Right lobe of liver (tissue), 6 donors: ENCODE measurements at regions not wholly inside any gene's neighbourhood (a gene's known extent, or its start where the extent isn't known, plus 50 kb on each side); places are given as distances from the start of the nearest gene placed in this dataset.

Experiments
- ATAC-seq, 4 donors: fragments of 200-7000 bp; cut with Tn5 transposase; one replicate each; pipeline ENCODE4 v1.9.1; 2020; ENCODE audit warnings: mild to moderate bottlenecking in 4 of 4, moderate library complexity in 4 of 4
- DNase-seq, 3 donors: peaks; one replicate each; pipeline ENCODE4 v3.0.0-alpha.2; 2020
- H3K27ac ChIP-seq, 3 donors: fragments of 200-600 bp; one replicate each; pipeline ENCODE4 v1.8.0; 2022
- H3K27me3 ChIP-seq, 2 donors: fragments of 200-600 bp; one replicate each; pipeline ENCODE4 v1.8.0; 2022
- H3K36me3 ChIP-seq, 4 donors: fragments of 200-600 bp; sonication (generic) in 1 of 4; one replicate each; pipeline versions ENCODE4 v1.5.1 to v1.8.0; 2017 to 2022; ENCODE audit warnings: control low read depth in 1 of 4
- H3K4me1 ChIP-seq, 4 donors: fragments of 200-600 bp; sonication (generic) in 1 of 4; one replicate each; pipeline versions ENCODE4 v1.5.1 to v1.8.0; 2017 to 2022; ENCODE audit warnings: control low read depth in 1 of 4
- H3K4me3 ChIP-seq, 3 donors: fragments of 200-600 bp; one replicate each; pipeline ENCODE4 v1.8.0; 2022
- H3K9me3 ChIP-seq, 4 donors: fragments of 200-600 bp; sonication (generic) in 1 of 4; one replicate each; pipeline versions ENCODE4 v1.5.1 to v1.8.0; 2017 to 2022; ENCODE audit warnings: control low read depth in 1 of 4
- POLR2A ChIP-seq: fragments of 450-650 bp; IDR thresholded peaks from one replicate; pipeline ENCODE4 v1.6.1; 2017; ENCODE audit warnings: antibody characterized with exemption, mild to moderate bottlenecking
- WGBS: methylation state at CpG from one replicate; pipeline ENCODE4 v1.1.6; 2018; ENCODE audit warnings: low coverage, low lambda C conversion rate; ENCODE audit not compliant: insufficient coverage; ENCODE audit errors: missing lambda C conversion rate; 5-methylcytosine and 5-hydroxymethylcytosine counted together
- intact Hi-C, 2 donors: fragments of 100-400 bp; cut with DNase I; formaldehyde crosslinking; loops; one replicate each; pipeline versions ENCODE4 v1.11.2 to v1.14.1; 2022
- TF ChIP-seq, protein P1 (sequence below), 4 donors: fragments of 200-600 bp in 3 of 4; fragments of 450-650 bp in 1 of 4; IDR thresholded peaks; one replicate each; pipeline versions ENCODE4 v1.5.1 to v1.8.0; 2016 to 2022; ENCODE audit warnings: antibody characterized with exemption in 4 of 4, mild to moderate bottlenecking in 2 of 4
- donor health status: DM: no; HTN: yes; CAD: no.
- donor health status: DM: no; HTN: no; CAD: no.
- donor health status: DM: no; HTN: no; CAD: no.
- donor health status: DM: no; HTN: yes; CAD: no.
- donor health status: DM: no; HTN: yes; CAD: no.

DNA sequence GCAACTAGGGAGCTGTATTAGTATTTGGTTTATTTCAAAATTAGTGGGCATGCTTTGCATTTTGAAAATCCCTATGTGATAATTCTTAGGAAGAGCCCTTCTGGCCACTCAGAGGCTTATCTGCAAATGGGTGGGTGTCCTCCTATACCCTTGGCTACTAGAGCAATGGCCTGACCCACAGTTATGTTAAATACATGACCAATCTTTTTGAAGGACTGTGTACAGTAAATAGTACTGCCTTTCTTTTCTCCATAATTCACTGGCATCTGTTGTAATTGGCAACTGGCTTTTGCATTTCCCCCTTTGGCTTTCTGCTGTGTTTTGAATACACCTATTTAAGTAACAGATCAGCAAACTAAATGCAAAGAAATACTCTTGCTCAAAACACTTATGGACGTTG, 175.4 kb downstream of the ANXA2 start:
- Histone ChIP-seq H3K36me3 (no peaks in the 10 kb centered on the region), H3K27ac (no peak overlapping the region), H3K9me3 (no peaks in the 10 kb centered on the region), H3K27me3 (no peaks in the 10 kb centered on the region), H3K4me1 (no peaks in the 10 kb centered on the region), H3K4me3 (no peak overlapping the region)
- intact Hi-C loops: no loop called here
- 30% methylated on average over 1 of the region's 1 CpG for WGBS
- TF ChIP-seq POLR2A: no peak
- TF ChIP-seq, protein P1, sequence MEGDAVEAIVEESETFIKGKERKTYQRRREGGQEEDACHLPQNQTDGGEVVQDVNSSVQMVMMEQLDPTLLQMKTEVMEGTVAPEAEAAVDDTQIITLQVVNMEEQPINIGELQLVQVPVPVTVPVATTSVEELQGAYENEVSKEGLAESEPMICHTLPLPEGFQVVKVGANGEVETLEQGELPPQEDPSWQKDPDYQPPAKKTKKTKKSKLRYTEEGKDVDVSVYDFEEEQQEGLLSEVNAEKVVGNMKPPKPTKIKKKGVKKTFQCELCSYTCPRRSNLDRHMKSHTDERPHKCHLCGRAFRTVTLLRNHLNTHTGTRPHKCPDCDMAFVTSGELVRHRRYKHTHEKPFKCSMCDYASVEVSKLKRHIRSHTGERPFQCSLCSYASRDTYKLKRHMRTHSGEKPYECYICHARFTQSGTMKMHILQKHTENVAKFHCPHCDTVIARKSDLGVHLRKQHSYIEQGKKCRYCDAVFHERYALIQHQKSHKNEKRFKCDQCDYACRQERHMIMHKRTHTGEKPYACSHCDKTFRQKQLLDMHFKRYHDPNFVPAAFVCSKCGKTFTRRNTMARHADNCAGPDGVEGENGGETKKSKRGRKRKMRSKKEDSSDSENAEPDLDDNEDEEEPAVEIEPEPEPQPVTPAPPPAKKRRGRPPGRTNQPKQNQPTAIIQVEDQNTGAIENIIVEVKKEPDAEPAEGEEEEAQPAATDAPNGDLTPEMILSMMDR (IDR thresholded peaks at IDR 0.05): no peak
- no peak for DNase-seq
- no peak for ATAC-seq

DNA sequence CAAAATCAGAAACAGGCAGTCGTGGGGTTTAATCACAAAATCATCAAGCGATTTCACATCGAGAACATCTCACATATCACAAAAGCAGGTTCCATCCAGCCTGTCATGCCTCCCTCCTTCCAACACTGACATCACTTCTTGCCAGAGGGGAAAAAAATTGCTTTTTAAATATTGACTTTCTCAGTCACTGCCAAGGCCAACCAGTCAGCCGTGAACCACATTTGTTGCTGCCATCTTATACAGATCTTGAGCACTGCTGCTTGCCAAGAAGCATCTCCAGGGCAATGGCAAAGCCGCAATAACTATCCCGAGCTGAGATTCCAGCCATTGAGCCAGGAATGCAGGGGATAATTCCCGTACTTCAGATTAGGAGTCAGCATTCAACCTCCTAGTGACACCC, 174.6 kb downstream of the ANXA2 start:
- Histone ChIP-seq H3K4me3 (no peak overlapping the region), H3K9me3 (no peaks in the 10 kb centered on the region), H3K36me3 (no peaks in the 10 kb centered on the region), H3K27me3 (no peaks in the 10 kb centered on the region), H3K27ac (no peak overlapping the region), H3K4me1 (no peaks in the 10 kb centered on the region)
- TF ChIP-seq POLR2A: no peak
- TF ChIP-seq, protein P1 (IDR thresholded peaks at IDR 0.05): no peak
- intact Hi-C loops: no loop called here
- DNase-seq (no peak), ATAC-seq (no peak)
- 76% methylated on average over 7 of the region's 7 CpGs for WGBS

DNA sequence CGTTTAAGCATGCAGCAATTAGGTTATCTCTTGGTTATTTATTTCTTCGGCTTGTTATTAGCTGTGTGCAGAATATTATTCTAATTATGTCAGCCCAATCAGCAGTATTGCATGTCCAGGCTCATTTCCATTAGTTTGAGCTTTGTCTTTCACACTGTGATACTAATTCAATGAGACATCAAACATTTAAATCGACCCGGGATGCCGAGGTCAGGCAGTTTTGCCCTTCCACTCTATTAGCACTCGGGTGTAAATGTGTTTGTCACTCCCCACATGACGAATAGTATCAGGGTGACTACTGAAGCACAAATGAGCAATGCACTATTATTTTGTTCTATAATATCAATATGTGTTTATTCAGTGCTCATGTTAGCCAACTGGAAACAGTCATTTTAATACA, 170.9 kb downstream of the ANXA2 start:
- no peak overlapping the region for H3K4me3 ChIP-seq
- 29% methylated on average over 7 of the region's 7 CpGs for WGBS
- no peaks in the 10 kb centered on the region for H3K36me3 ChIP-seq
- no peaks in the 10 kb centered on the region for H3K27me3 ChIP-seq
- no peak for DNase-seq
- TF ChIP-seq, protein P1 (IDR thresholded peaks at IDR 0.05): no peak
- TF ChIP-seq POLR2A: no peak
- H3K9me3 ChIP-seq: no peaks in the 10 kb centered on the region
- no peaks in the 10 kb centered on the region for H3K4me1 ChIP-seq
- intact Hi-C loops: no loop called here
- no peak for ATAC-seq
- no peak overlapping the region for H3K27ac ChIP-seq

DNA sequence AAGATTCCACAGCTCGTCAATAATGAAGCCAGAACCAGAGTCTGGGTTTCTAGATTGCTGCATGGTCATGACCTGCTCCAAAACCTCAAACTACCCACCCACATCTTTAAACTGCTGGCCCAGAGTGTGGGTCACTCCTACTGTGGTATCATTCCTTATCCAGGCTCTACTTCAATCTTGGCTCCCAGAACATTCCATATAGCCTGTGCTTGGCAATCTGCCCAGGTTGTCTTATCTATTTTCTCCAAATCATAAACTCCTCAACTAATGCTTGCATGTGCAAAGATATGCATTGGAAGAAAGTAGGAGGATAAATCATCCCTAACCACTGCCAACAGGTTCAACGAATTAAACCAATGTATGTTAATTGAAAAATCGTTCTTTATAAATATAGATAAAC, 169.7 kb downstream of the ANXA2 start:
- Histone ChIP-seq H3K27ac (no peak overlapping the region), H3K9me3 (no peaks in the 10 kb centered on the region), H3K36me3 (no peaks in the 10 kb centered on the region), H3K27me3 (no peaks in the 10 kb centered on the region), H3K4me3 (no peak overlapping the region), H3K4me1 (no peaks in the 10 kb centered on the region)
- TF ChIP-seq, protein P1 (IDR thresholded peaks at IDR 0.05): no peak
- no peak for TF ChIP-seq POLR2A
- intact Hi-C loops: no loop called here
- ATAC-seq (no peak), DNase-seq (no peak)
- WGBS: 54% methylated on average over 3 of the region's 3 CpGs

DNA sequence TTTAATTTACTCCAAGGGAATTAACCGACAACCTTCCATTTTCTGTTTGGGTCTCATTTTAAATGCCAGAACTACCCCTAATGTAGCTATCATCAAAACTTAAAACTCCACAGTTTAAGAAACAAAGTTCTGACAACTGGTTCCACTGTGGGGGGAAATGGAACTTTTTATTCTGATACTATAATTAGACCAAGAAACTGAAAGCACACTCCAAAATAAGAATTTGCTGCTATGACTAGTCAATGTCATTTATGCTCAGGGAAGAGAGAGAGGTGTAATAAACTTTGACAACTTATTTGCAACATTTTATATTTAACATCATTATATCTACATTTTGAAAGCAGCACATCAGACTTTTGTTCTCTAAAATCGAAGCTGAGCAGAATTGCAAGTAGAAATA, 169.2 kb downstream of the ANXA2 start:
- intact Hi-C loops: no loop called here
- Histone ChIP-seq H3K27ac (no peak overlapping the region), H3K4me3 (no peak overlapping the region), H3K27me3 (no peaks in the 10 kb centered on the region), H3K36me3 (no peaks in the 10 kb centered on the region), H3K9me3 (no peaks in the 10 kb centered on the region), H3K4me1 (no peaks in the 10 kb centered on the region)
- TF ChIP-seq, protein P1 (IDR thresholded peaks at IDR 0.05): no peak
- no peak for TF ChIP-seq POLR2A
- no peak for ATAC-seq
- 91% methylated on average over 2 of the region's 2 CpGs for WGBS
- DNase-seq: no peak
